ENCODE measurements at regions not wholly inside any gene's neighbourhood (a gene's known extent, or its start where the extent isn't known, plus 50 kb on each side); places are given as distances from the start of the nearest gene placed in this dataset.

GRCh38 chr7:109335951-109336350 lies 766.3 kb downstream of the DNAJB9 start:
- no peaks in the 10 kb centered on the region for H3K27me3 ChIP-seq
- no peaks in the 10 kb centered on the region for H3K9me3 ChIP-seq
- H3K4me1 ChIP-seq, result no peaks in the 10 kb centered on the region
- H3K36me3 ChIP-seq, result no peaks in the 10 kb centered on the region
- 90% methylated on average over 3 of the region's 3 CpGs for WGBS
- DNase-seq (ENCODE audit: extremely low spot score), result no peak
- intact Hi-C loops (cut with DNase I), result no loop called here
- TF ChIP-seq EP300 (IDR thresholded peaks at IDR 0.05), result no peak
- TF ChIP-seq POLR2A (IDR thresholded peaks at IDR 0.05; ENCODE audit: low read depth), result no peak
- no peak for TF ChIP-seq CTCF (IDR thresholded peaks at IDR 0.05)
- TF ChIP-seq POLR2AphosphoS5 (IDR thresholded peaks at IDR 0.05), result no peak
- no peak overlapping the region for H3K4me3 ChIP-seq
- no peak overlapping the region for H3K27ac ChIP-seq (replicated peaks in 1 of 4)

GRCh38 chr7:109336531-109336930 lies 766.9 kb downstream of the DNAJB9 start:
- Histone ChIP-seq H3K9me3 (no peaks in the 10 kb centered on the region), H3K27ac (replicated peaks in 1 of 4) (no peak overlapping the region), H3K27me3 (no peaks in the 10 kb centered on the region), H3K4me3 (no peak overlapping the region), H3K36me3 (no peaks in the 10 kb centered on the region), H3K4me1 (no peaks in the 10 kb centered on the region)
- DNase-seq (ENCODE audit: extremely low spot score), result no peak
- intact Hi-C loops (cut with DNase I), result no loop called here
- TF ChIP-seq POLR2A (IDR thresholded peaks at IDR 0.05; ENCODE audit: low read depth) (no peak), EP300 (IDR thresholded peaks at IDR 0.05) (no peak), CTCF (IDR thresholded peaks at IDR 0.05) (no peak), POLR2AphosphoS5 (IDR thresholded peaks at IDR 0.05) (no peak)

GRCh38 chr7:109343678-109344077 lies 774.0 kb downstream of the DNAJB9 start:
- WGBS, result 80% methylated on average over 2 of the region's 2 CpGs
- Histone ChIP-seq H3K9me3 (no peaks in the 10 kb centered on the region), H3K36me3 (no peaks in the 10 kb centered on the region), H3K4me1 (no peaks in the 10 kb centered on the region), H3K27me3 (no peaks in the 10 kb centered on the region), H3K4me3 (no peak overlapping the region), H3K27ac (replicated peaks in 1 of 4) (no peak overlapping the region)
- DNase-seq (ENCODE audit: extremely low spot score), result no peak
- intact Hi-C loops (cut with DNase I), result no loop called here
- no peak for TF ChIP-seq CTCF (IDR thresholded peaks at IDR 0.05)
- no peak for TF ChIP-seq POLR2A (IDR thresholded peaks at IDR 0.05; ENCODE audit: low read depth)
- TF ChIP-seq POLR2AphosphoS5 (IDR thresholded peaks at IDR 0.05), result no peak
- TF ChIP-seq EP300 (IDR thresholded peaks at IDR 0.05), result no peak

GRCh38 chr7:109351493-109351892 lies 781.8 kb downstream of the DNAJB9 start:
- Histone ChIP-seq H3K27me3 (no peaks in the 10 kb centered on the region), H3K4me3 (no peak overlapping the region), H3K27ac (replicated peaks in 1 of 4) (no peak overlapping the region), H3K36me3 (no peaks in the 10 kb centered on the region), H3K9me3 (no peaks in the 10 kb centered on the region), H3K4me1 (no peaks in the 10 kb centered on the region)
- DNase-seq (ENCODE audit: extremely low spot score), result no peak
- WGBS, result 94% methylated on average over 9 of the region's 9 CpGs
- intact Hi-C loops (cut with DNase I), result no loop called here
- TF ChIP-seq EP300 (IDR thresholded peaks at IDR 0.05) (no peak), POLR2AphosphoS5 (IDR thresholded peaks at IDR 0.05) (no peak), CTCF (IDR thresholded peaks at IDR 0.05) (no peak), POLR2A (IDR thresholded peaks at IDR 0.05; ENCODE audit: low read depth) (no peak)

GRCh38 chr7:109354000-109354399 lies 784.3 kb downstream of the DNAJB9 start:
- no peak overlapping the region for H3K27ac ChIP-seq (replicated peaks in 1 of 4)
- intact Hi-C loops (cut with DNase I), result loop anchor here (2.0 kb wide), 1 partner anchor 41 kb away; no protein-coding TSS in a partner anchor
- 78% methylated on average over 3 of the region's 3 CpGs for WGBS

More at GRCh38 chr7:109354000-109354399, 784.3 kb downstream of the DNAJB9 start:
- H3K4me3 ChIP-seq, result no peak overlapping the region
- TF ChIP-seq POLR2A (IDR thresholded peaks at IDR 0.05; ENCODE audit: low read depth), result no peak
- no peak for TF ChIP-seq POLR2AphosphoS5 (IDR thresholded peaks at IDR 0.05)
- no peak for TF ChIP-seq CTCF (IDR thresholded peaks at IDR 0.05)
- TF ChIP-seq EP300 (IDR thresholded peaks at IDR 0.05), result no peak
- H3K4me1 ChIP-seq, result no peaks in the 10 kb centered on the region
- no peaks in the 10 kb centered on the region for H3K36me3 ChIP-seq
- no peak for DNase-seq (ENCODE audit: extremely low spot score)
- no peaks in the 10 kb centered on the region for H3K27me3 ChIP-seq
- no peaks in the 10 kb centered on the region for H3K9me3 ChIP-seq

Measured in esophagus muscularis mucosa (tissue), 4 donors.